GM19043 (cell line): ENCODE measurements at regions not wholly inside any gene's neighbourhood (a gene's known extent, or its start where the extent isn't known, plus 50 kb on each side); places are given as distances from the start of the nearest gene placed in this dataset.

ENCODE experiments used
- ATAC-seq: cut with Tn5 transposase; IDR thresholded peaks from one replicate; pipeline ENCODE4 v1.9.1; 2021; ENCODE audit warnings: low read depth; ENCODE audit not compliant: unreplicated experiment

DNA sequence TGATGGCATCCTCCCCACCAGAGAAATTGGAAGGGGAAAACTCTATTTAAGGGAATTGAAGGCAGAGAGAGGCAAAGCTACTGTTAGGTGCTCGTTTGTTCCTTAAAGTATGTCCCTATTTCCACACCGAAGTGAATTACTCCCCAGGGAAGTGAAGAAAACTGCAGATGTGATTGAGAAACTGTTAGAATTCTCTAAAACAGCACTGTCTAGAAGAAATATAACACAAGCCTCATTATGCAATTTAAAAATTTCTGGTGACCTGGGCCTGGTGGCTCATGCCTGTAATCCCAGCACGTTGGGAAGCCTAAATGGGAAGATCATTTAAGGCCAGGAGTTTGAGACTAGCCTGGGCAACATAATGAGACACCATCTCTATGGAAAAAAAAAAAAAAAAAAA, 305.0 kb downstream of the SHQ1 start:
- ATAC-seq: no peak

GRCh38 chr3:72542781-72543180, 305.5 kb downstream of the SHQ1 start:
- no peak for ATAC-seq

GRCh38 chr3:72539856-72540255, 308.4 kb downstream of the SHQ1 start:
- ATAC-seq: no peak

DNA sequence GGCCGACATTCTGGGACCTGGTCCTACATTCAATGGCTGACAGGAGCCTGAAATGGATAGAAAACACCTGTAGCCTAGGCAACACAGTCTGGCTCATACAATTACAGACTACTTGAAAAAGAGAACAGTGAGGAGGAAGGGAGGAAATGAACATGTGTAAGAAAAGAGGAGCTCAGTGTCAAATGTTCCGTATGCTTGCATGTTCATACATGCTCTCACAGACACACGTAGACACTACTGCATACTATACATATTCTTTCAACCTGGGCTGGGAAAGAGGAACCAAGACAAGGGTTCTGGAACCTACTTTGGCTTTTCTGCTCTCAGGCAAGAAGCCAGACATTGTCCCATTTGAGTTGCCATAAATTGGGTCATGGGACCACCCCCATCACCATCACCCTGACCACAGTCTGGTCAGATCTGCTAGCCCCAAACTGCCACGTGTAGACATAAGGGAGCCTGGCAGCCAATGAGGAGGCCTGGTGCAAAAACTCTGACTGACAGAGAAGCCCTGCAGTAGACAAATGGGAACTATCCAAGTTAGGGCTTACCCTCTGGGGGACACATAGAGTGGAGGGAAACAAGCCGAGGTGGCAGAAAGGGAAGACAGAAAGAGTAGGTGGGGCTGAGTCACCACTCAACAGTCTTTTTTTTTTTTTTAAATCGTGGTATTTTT, 310.0 kb downstream of the SHQ1 start:
- peak; percentile 54 for ATAC-seq

DNA sequence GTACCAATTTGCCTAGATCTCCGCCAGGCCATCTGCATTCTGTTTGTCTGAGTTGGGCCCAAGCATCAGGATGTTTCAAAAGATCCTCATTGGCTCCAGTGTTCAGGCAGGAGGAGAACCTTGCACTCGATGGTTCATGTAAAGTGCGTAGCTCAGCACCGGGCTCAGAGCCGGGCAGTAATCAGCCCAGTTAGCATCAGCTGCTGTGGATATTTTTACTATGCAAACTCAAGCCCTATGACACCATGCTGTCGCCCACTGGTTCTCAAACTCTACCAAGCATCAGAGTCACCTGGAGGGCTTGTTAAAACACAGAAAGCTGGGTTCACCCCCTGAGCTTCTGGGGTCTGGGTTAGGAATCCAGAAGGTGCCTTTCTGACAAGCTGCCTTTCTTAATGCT, 310.8 kb downstream of the SHQ1 start:
- ATAC-seq: no peak

DNA sequence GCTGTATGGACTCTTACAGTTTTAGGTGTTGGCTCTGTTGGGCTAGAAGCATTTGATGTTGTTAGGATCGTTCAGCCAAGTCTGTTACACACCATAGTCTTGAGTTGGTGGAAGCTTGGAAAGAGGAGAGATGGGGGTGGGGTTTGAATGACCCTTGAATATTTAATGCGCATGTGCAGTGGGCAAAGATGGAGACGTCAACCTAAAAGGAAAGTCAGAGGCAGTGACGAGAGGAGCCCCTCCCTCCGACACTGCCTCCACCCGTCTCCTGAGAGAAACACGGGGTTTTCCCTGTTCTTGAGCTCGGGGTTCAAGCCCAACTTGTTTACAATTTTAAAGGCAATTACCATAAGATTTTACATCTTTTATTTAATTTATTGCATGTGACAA, 311.4 kb downstream of the SHQ1 start:
- no peak for ATAC-seq

DNA sequence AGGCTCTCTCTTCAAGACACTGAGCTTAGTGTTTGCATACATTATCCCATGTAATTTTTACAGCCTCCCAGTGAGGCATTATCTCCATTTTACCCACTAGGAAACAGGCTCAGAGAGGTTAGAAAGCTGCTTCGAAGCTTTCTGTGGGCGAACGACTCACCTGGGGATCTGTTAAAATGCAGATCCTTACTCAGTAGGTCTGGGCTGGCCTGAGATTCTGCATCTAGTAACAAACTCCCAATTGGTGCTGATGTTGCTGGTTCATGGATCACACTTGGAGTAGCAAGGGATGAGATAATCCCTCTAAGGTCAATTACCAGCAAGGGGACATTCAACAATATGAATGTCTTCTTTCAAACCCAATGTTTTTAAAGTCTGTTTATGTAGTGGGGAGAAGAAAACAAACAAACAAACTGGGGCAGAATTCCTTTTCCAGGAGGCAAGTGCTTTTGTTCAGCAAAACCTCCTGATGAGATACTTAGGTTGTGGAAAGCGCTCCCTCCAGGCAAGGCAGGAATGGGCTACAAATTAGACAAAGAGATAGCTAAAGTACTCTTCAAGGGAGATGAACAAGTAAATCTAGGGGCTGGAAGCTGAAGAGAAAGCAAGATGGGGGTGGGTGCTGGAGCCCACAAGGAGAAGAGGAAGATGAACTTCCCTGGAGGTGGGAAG, 311.9 kb downstream of the SHQ1 start:
- no peak for ATAC-seq

GRCh38 chr3:72535772-72536171, 312.5 kb downstream of the SHQ1 start:
- no peak for ATAC-seq

GRCh38 chr3:72533591-72534473, 314.4 kb downstream of the SHQ1 start:
- no peak for ATAC-seq

DNA sequence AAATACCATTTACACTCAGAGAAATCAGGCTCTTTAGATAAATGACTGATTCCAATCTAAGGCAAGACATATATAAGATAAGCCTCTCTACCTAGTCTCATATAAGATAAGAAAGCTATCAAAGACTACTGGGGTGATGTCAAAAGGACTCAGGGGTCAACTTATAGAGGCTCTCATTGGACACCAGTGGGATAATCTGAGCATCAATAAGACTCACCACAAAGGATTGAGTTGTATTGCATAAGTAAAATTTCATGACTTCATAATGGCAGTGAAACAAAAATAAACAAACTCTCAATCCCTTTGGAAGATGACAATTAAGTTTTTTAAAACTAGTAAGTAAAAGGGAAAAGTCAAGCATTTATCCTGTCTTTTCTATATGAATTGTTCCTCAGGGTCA, 317.8 kb downstream of the SHQ1 start:
- no peak for ATAC-seq

DNA sequence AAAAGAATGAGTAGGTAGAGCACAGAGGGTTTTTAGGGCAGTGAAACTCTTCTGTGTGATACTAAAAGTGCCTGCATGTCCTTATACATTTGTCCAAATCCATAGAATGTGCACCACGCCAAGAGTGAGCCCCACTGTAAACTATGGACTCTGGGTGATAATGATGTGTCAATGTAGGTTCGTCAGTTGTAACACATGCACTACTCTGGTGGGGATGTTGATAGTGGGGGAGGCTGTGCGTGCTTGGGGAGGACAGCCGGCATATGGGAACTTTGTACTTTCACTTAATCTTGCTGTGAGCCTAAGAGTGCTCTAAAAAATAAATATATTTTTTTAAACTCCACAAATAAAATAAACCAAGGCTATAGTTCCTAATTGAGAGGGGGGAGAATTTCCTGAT, 319.2 kb downstream of the SHQ1 start:
- ATAC-seq: no peak

- peak; percentile 91 for ATAC-seq
Observed at GRCh38 chr3:72523429-72524151, 324.7 kb downstream of the SHQ1 start.

GRCh38 chr3:72520690-72521308, 327.4 kb downstream of the SHQ1 start:
- ATAC-seq: no peak

- ATAC-seq: no peak
Observed at GRCh38 chr3:72519946-72520604, 328.2 kb downstream of the SHQ1 start.

GRCh38 chr3:72517921-72518424, 330.3 kb downstream of the SHQ1 start:
- ATAC-seq: no peak

DNA sequence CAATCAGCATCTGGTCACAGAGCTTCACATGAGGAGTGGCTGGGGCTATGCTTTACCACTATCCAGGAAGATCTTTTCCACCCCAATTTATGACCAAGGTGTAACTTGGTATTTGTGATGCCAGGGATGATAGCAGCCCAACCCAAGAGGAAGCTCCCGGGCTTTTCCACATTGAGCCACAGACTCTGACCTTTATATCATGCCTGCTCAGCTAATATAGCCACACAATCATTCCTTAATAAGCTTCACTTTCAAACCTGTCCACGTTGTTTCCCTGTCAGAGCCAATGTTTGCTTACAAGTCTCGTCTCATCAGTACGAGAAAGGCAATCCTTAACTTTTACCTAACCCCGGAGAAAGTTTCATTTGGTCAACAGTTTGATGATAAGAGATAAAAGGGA, 330.9 kb downstream of the SHQ1 start:
- ATAC-seq: no peak

- ATAC-seq: no peak
Observed at GRCh38 chr3:72516361-72516760, 331.9 kb downstream of the SHQ1 start.

- ATAC-seq: no peak
Observed at GRCh38 chr3:72515941-72516340, 332.3 kb downstream of the SHQ1 start.

GRCh38 chr3:72515281-72515680, 333.0 kb downstream of the SHQ1 start:
- no peak for ATAC-seq

- no peak for ATAC-seq
Observed at GRCh38 chr3:72510247-72510646, 338.0 kb downstream of the SHQ1 start.
